ENCODE measurements at regions not wholly inside any gene's neighbourhood (a gene's known extent, or its start where the extent isn't known, plus 50 kb on each side); places are given as distances from the start of the nearest gene placed in this dataset.

DNA sequence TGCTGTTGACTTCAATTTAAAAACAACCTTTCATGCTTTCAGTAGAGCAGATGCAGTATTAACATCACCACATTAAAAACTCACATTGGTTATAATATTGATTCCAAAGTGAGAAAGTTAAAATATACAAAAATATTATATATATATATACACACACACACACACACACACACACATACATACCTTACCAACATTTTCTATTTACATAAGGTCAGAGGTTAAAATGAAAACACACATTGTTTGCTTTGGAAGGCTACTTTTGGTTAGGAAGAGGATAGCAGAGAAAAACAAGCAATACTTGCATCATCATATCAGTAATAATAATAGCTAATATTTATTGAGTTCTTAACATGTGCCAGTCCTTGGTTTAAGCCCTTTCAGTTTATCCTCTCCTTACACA lies 226.5 kb downstream of the PPP4R3C start:
- TF ChIP-seq CTCF (IDR thresholded peaks at IDR 0.05) (no peak), POLR2A (IDR thresholded peaks at IDR 0.05) (no peak), POLR2AphosphoS5 (IDR thresholded peaks at IDR 0.05) (no peak)
